K562 (cell line): ENCODE measurements at regions not wholly inside any gene's neighbourhood (a gene's known extent, or its start where the extent isn't known, plus 50 kb on each side); places are given as distances from the start of the nearest gene placed in this dataset.

Source experiments
- CTCF ChIP-seq, 3 experiments: IDR thresholded peaks in 2 of 3; conservative IDR thresholded peaks in 1 of 3; 2 replicates each; pipeline ENCODE4 v1.5.1; 2011 to 2012; ENCODE audit warnings: low read length in 3 of 3, mild to moderate bottlenecking in 3 of 3, control low read depth in 2 of 3, improper control_type of control experiment in 1 of 3, inconsistent platforms in 1 of 3, low read depth in 1 of 3, mixed read lengths in 1 of 3, moderate library complexity in 1 of 3; ENCODE audit not compliant: insufficient read depth in 2 of 3
- ESRRB ChIP-seq: fragments of 250-450 bp; sonication (Bioruptor Pico); IDR thresholded peaks from 2 replicates; pipeline ENCODE4 v1.5.0; 2020; ENCODE audit warnings: mild to moderate bottlenecking, moderate library complexity, borderline replicate concordance
- MAZ ChIP-seq, 2 experiments: fragments of 450-650 bp in 1 of 2; sonication (generic) in 1 of 2; formaldehyde crosslinking; IDR thresholded peaks in 1 of 2; conservative IDR thresholded peaks in 1 of 2; 2 replicates each; pipeline versions ENCODE4 v1.4.0 to v1.5.0; 2020; ENCODE audit warnings: mild to moderate bottlenecking in 1 of 2, missing genetic modification reagents in 1 of 2
- RAD21 ChIP-seq, 2 experiments: fragments of 250-450 bp in 1 of 2; fragments of 450-650 bp in 1 of 2; sonication (Bioruptor Pico) in 1 of 2; formaldehyde crosslinking in 1 of 2; IDR thresholded peaks in 1 of 2; conservative IDR thresholded peaks in 1 of 2; 2 replicates each; pipeline versions ENCODE4 v1.4.0 to v1.8.0; 2020 to 2022; ENCODE audit warnings: mild to moderate bottlenecking in 2 of 2, moderate library complexity in 1 of 2
- SMC3 ChIP-seq: conservative IDR thresholded peaks from 2 replicates; pipeline ENCODE4 v1.6.1; 2011; ENCODE audit warnings: low read depth, low read length, improper control_type of control experiment; ENCODE audit not compliant: insufficient read depth
- UBTF ChIP-seq, 2 experiments: IDR thresholded peaks; 2 replicates each; pipeline ENCODE4 v1.6.1; 2012; ENCODE audit warnings: improper control_type of control experiment in 2 of 2, low read depth in 2 of 2, low read length in 2 of 2, borderline replicate concordance in 1 of 2
- ZNF384 ChIP-seq: IDR thresholded peaks from 2 replicates; pipeline ENCODE4 v1.6.1; 2012; ENCODE audit warnings: low read depth, low read length, improper control_type of control experiment

GRCh38 chr12:102702447-102703114 lies 214.5 kb downstream of the PAH start (continued):
- TF ChIP-seq SMC3, result peak; percentile 54; the same call in 1 of the 2 replicates
- TF ChIP-seq CTCF (IDR thresholded peaks at IDR 0.05 in 2 of 3, conservative IDR thresholded peaks at IDR 0.05 in 1 of 3; ENCODE audit: insufficient read depth in 2 of 3, low read depth in 1 of 3, low read length in 3 of 3), result peak; percentile 63 to 72 (median 69)
- TF ChIP-seq ESRRB (CRISPR knock-in tag), result no peak
- TF ChIP-seq ZNF384, result peak; percentile 38; the same call in 1 of the 2 replicates
- peak; percentile 58 to 78 for TF ChIP-seq RAD21 (CRISPR knock-in tag; conservative IDR thresholded peaks at IDR 0.05 in 1 of 2, IDR thresholded peaks at IDR 0.05 in 1 of 2)
- 0 out of 4 replicates have a peak, but pooled peaks of 1 of the 2 experiments have one; percentile 16 for TF ChIP-seq MAZ (CRISPR knock-in tag; conservative IDR thresholded peaks at IDR 0.05 in 1 of 2, IDR thresholded peaks at IDR 0.05 in 1 of 2)
- no peak for TF ChIP-seq UBTF (IDR thresholded peaks at IDR 0.05; ENCODE audit: borderline replicate concordance in 1 of 2, low read depth in 2 of 2, low read length in 2 of 2)
- TF ChIP-seq, all 486 proteins: peak for 8
